SK-N-SH (cell line): ENCODE measurements at regions not wholly inside any gene's neighbourhood (a gene's known extent, or its start where the extent isn't known, plus 50 kb on each side); places are given as distances from the start of the nearest gene placed in this dataset.

ENCODE experiments used
- CTCF ChIA-PET: fragments of 300-600, 350-600 bp; formaldehyde crosslinking; extraction: SDS; loops from one replicate; lab custom pipeline; 2021; lab: Yijun Ruan, JAX
- POLR2A ChIA-PET: fragments of 350-600 bp; sonication (Branson Sonifier 250); formaldehyde crosslinking; extraction: SDS; loops from one replicate; lab custom pipeline; 2020; ENCODE audit warnings: antibody characterized with exemption, inconsistent platforms; lab: Yijun Ruan, JAX
- DNase-seq: peaks from one replicate; pipeline ENCODE4 v3.0.0; 2012
- H2AFZ ChIP-seq: fragments of 200-600 bp; sonication (generic); 2 replicates; pipeline ENCODE4 v1.8.1; 2016; ENCODE audit warnings: antibody characterized with exemption, mild to moderate bottlenecking, low read depth
- H3F3A ChIP-seq: fragments of 200-600 bp; sonication (generic); replicated peaks from 2 replicates; pipeline ENCODE3; 2016; ENCODE audit warnings: antibody characterized with exemption, mild to moderate bottlenecking; ENCODE audit not compliant: insufficient read depth
- H3K27ac ChIP-seq, 2 experiments: fragments of 200-500 bp in 1 of 2; fragments of 200-600 bp in 1 of 2; sonication (Bioruptor generic) in 1 of 2; sonication (generic), shearing (Covaris generic) in 1 of 2; 2 replicates each; pipeline versions ENCODE4 v1.5.1 to v1.6.1; 2014 to 2016; ENCODE audit warnings: low read depth in 2 of 2, inconsistent platforms in 1 of 2, low read length in 1 of 2, mild to moderate bottlenecking in 1 of 2, mixed read lengths in 1 of 2
- H3K27me3 ChIP-seq: fragments of 200-600 bp; sonication (generic), shearing (Covaris generic); 2 replicates; pipeline ENCODE4 v1.6.1; 2016; ENCODE audit warnings: mixed run types; ENCODE audit not compliant: insufficient read depth
- H3K36me3 ChIP-seq, 2 experiments: fragments of 200-500 bp in 1 of 2; fragments of 200-600 bp in 1 of 2; sonication (Bioruptor generic) in 1 of 2; sonication (generic) in 1 of 2; replicated peaks in 1 of 2; 2 replicates each; pipeline versions ENCODE3 to v1.5.1; 2014 to 2016; ENCODE audit warnings: low read length in 1 of 2, mild to moderate bottlenecking in 1 of 2; ENCODE audit not compliant: insufficient read depth in 2 of 2, control insufficient read depth in 1 of 2
- H3K4me1 ChIP-seq, 2 experiments: fragments of 200-500 bp in 1 of 2; fragments of 200-600 bp in 1 of 2; sonication (Bioruptor generic) in 1 of 2; sonication (generic), shearing (Covaris generic) in 1 of 2; 2 replicates each; pipeline versions ENCODE4 v1.5.1 to v1.6.1; 2014 to 2016; ENCODE audit warnings: low read depth in 1 of 2, low read length in 1 of 2, mixed run types in 1 of 2; ENCODE audit not compliant: insufficient read depth in 2 of 2, control insufficient read depth in 1 of 2
- H3K4me2 ChIP-seq: fragments of 200-600 bp; sonication (generic), shearing (Covaris generic); 2 replicates; pipeline ENCODE4 v1.6.1; 2017; ENCODE audit warnings: mixed run types
- H3K4me3 ChIP-seq, 2 experiments: fragments of 200-500 bp in 1 of 2; fragments of 200-600 bp in 1 of 2; sonication (Bioruptor generic) in 1 of 2; sonication (generic), shearing (Covaris generic) in 1 of 2; 2 replicates each; pipeline versions ENCODE4 v1.5.1 to v1.8.1; 2014 to 2016; ENCODE audit warnings: low read depth in 2 of 2, inconsistent platforms in 1 of 2, low read length in 1 of 2, mild to moderate bottlenecking in 1 of 2, mixed read lengths in 1 of 2, moderate library complexity in 1 of 2
- H3K79me2 ChIP-seq: fragments of 200-600 bp; sonication (generic); 2 replicates; pipeline ENCODE4 v1.8.1; 2017; ENCODE audit warnings: mild to moderate bottlenecking; ENCODE audit not compliant: insufficient read depth
- H3K9ac ChIP-seq: fragments of 200-600 bp; sonication (generic); 2 replicates; pipeline ENCODE4 v1.6.1; 2017; ENCODE audit warnings: mixed run types
- H3K9me2 ChIP-seq: fragments of 200-600 bp; sonication (generic); 2 replicates; pipeline ENCODE4 v1.6.1; 2017; ENCODE audit warnings: mixed run types
- H3K9me3 ChIP-seq: fragments of 200-600 bp; sonication (generic); 2 replicates; pipeline ENCODE4 v1.6.1; 2017; ENCODE audit warnings: mixed run types, mild to moderate bottlenecking, moderate library complexity
- H4K20me1 ChIP-seq: fragments of 200-600 bp; sonication (generic); 2 replicates; pipeline ENCODE4 v1.6.1; 2017; ENCODE audit warnings: mild to moderate bottlenecking, mixed run types; ENCODE audit not compliant: insufficient read depth
- CHD2 ChIP-seq: fragments of 150-350 bp; IDR thresholded peaks from 2 replicates; pipeline ENCODE4 v1.6.1; 2018; ENCODE audit warnings: low read length; ENCODE audit not compliant: partially characterized antibody
- CTCF ChIP-seq: fragments of 200-600 bp; sonication (generic); IDR thresholded peaks from 2 replicates; pipeline ENCODE4 v1.6.1; 2017; ENCODE audit warnings: antibody characterized with exemption, mild to moderate bottlenecking, moderate library complexity
- ELF1 ChIP-seq: IDR thresholded peaks from 2 replicates; pipeline ENCODE4 v1.4.0; 2012
- EZH2phosphoT487 ChIP-seq: fragments of 200-600 bp; sonication (generic); IDR thresholded peaks from 2 replicates; pipeline ENCODE4 v1.6.1; 2017; ENCODE audit warnings: low read depth, mixed run types, mild to moderate bottlenecking, antibody characterized with exemption, moderate library complexity, borderline replicate concordance
- FOSL2 ChIP-seq: IDR thresholded peaks from 2 replicates; pipeline ENCODE4 v1.4.0; 2012; ENCODE audit warnings: low read depth, mild to moderate bottlenecking, moderate library complexity, borderline replicate concordance
- IRF3 ChIP-seq: fragments of 150-350 bp; IDR thresholded peaks from 2 replicates; pipeline ENCODE4 v1.6.1; 2016; ENCODE audit warnings: mild to moderate bottlenecking, low read depth, low read length
- MXI1 ChIP-seq: IDR thresholded peaks from 2 replicates; pipeline ENCODE4 v1.6.1; 2012; ENCODE audit warnings: mild to moderate bottlenecking, low read depth, low read length, improper control_type of control experiment
- NFIC ChIP-seq: IDR thresholded peaks from 2 replicates; pipeline ENCODE4 v1.4.0; 2012; ENCODE audit warnings: borderline replicate concordance
- NRF1 ChIP-seq: IDR thresholded peaks from 2 replicates; pipeline ENCODE4 v1.6.1; 2012; ENCODE audit warnings: low read depth, mild to moderate bottlenecking, low read length
- PBX3 ChIP-seq: IDR thresholded peaks from 2 replicates; pipeline ENCODE4; 2012
- RAD21 ChIP-seq: IDR thresholded peaks from 2 replicates; pipeline ENCODE4 v1.6.1; 2012; ENCODE audit warnings: mild to moderate bottlenecking, low read length
- RCOR1 ChIP-seq: fragments of 150-350 bp; IDR thresholded peaks from 2 replicates; pipeline ENCODE4 v1.6.1; 2017; ENCODE audit warnings: antibody characterized with exemption, low read length
- SMC3 ChIP-seq: IDR thresholded peaks from 2 replicates; pipeline ENCODE4 v1.6.1; 2012; ENCODE audit warnings: low read depth, low read length, improper control_type of control experiment
- TAF1 ChIP-seq: IDR thresholded peaks from 2 replicates; pipeline ENCODE4 v1.6.1; 2012; ENCODE audit warnings: low read depth, mild to moderate bottlenecking, low read length, moderate library complexity, borderline replicate concordance
- TEAD4 ChIP-seq: IDR thresholded peaks from 2 replicates; pipeline ENCODE4 v1.4.0; 2012; ENCODE audit warnings: mild to moderate bottlenecking, borderline replicate concordance; ENCODE audit not compliant: insufficient read depth
- USF2 ChIP-seq: fragments of 150-350 bp; IDR thresholded peaks from 2 replicates; pipeline ENCODE4 v1.6.1; 2017; ENCODE audit warnings: antibody characterized with exemption, low read length, low read depth, borderline replicate concordance
- WGBS: methylation state at CpG from one replicate; pipeline ENCODE4 v1.1.6; 2017; ENCODE audit warnings: low lambda C conversion rate; 5-methylcytosine and 5-hydroxymethylcytosine counted together
- TF ChIP-seq, protein P1 (sequence below): IDR thresholded peaks from 2 replicates; pipeline ENCODE4 v1.4.0; 2012; ENCODE audit warnings: low read depth, borderline replicate concordance

DNA sequence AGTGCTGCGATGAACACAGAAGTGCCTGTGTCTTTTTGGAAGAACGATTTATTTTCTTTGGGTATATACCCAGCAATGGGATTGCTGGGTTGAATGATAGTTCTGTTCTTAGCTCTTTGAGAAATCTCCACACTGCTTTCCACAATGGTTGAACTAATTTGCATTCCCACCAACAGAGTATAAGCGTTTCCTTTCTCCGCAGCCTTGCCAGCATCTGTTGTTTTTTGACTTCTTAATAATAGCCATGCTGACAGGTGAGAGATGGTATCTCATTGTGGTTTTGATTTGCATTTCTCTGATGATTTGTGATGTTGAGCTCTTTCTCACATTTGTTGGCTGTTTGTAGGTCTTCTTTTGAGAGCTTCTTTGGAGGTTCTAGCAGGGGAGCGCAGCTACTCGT lies 134.6 kb downstream of the TENT4A start:
- DNase-seq: no peak
- no peaks in the 10 kb centered on the region for H4K20me1 ChIP-seq
- no peak overlapping the region for H3K27ac ChIP-seq
- H3K4me1 ChIP-seq: no peaks in the 10 kb centered on the region
- no peaks in the 10 kb centered on the region for H3K79me2 ChIP-seq
- H3K9me2 ChIP-seq: no peaks in the 10 kb centered on the region
- H3K9ac ChIP-seq: no peak overlapping the region
- no peak overlapping the region for H3K4me3 ChIP-seq
- no peak overlapping the region for H3K4me2 ChIP-seq
- 40% methylated on average over 6 of the region's 6 CpGs for WGBS
- no peaks in the 10 kb centered on the region for H3K36me3 ChIP-seq
- TF ChIP-seq PBX3: no peak
- no peak for TF ChIP-seq CHD2
- TF ChIP-seq NRF1: no peak
- TF ChIP-seq NFIC: no peak
- no peak for TF ChIP-seq FOSL2
- TF ChIP-seq MXI1: no peak
- TF ChIP-seq EZH2phosphoT487: no peak
- no peak for TF ChIP-seq RCOR1
- no peak for TF ChIP-seq CTCF
- no peak for TF ChIP-seq USF2
- no peak for TF ChIP-seq RAD21
- TF ChIP-seq TAF1: no peak
- no peak for TF ChIP-seq IRF3
- TF ChIP-seq SMC3: no peak
- TF ChIP-seq, protein P1, sequence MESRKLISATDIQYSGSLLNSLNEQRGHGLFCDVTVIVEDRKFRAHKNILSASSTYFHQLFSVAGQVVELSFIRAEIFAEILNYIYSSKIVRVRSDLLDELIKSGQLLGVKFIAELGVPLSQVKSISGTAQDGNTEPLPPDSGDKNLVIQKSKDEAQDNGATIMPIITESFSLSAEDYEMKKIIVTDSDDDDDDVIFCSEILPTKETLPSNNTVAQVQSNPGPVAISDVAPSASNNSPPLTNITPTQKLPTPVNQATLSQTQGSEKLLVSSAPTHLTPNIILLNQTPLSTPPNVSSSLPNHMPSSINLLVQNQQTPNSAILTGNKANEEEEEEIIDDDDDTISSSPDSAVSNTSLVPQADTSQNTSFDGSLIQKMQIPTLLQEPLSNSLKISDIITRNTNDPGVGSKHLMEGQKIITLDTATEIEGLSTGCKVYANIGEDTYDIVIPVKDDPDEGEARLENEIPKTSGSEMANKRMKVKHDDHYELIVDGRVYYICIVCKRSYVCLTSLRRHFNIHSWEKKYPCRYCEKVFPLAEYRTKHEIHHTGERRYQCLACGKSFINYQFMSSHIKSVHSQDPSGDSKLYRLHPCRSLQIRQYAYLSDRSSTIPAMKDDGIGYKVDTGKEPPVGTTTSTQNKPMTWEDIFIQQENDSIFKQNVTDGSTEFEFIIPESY: no peak
- no peak for TF ChIP-seq ELF1
- no peak for TF ChIP-seq TEAD4
- H3K9me3 ChIP-seq: no peaks in the 10 kb centered on the region
- no peaks in the 10 kb centered on the region for H3K27me3 ChIP-seq
- no peak overlapping the region for H2AFZ ChIP-seq
- POLR2A ChIA-PET: no interaction called here
- CTCF ChIA-PET: no interaction called here
- H3F3A ChIP-seq: no peaks in the 10 kb centered on the region
